GM19372 (cell line): ENCODE measurements at regions not wholly inside any gene's neighbourhood (a gene's known extent, or its start where the extent isn't known, plus 50 kb on each side); places are given as distances from the start of the nearest gene placed in this dataset.

Source experiments
- ATAC-seq: cut with Tn5 transposase; IDR thresholded peaks from one replicate; pipeline ENCODE4 v1.9.1; 2021; ENCODE audit warnings: mild to moderate bottlenecking, low read depth, moderate library complexity; ENCODE audit not compliant: unreplicated experiment

DNA sequence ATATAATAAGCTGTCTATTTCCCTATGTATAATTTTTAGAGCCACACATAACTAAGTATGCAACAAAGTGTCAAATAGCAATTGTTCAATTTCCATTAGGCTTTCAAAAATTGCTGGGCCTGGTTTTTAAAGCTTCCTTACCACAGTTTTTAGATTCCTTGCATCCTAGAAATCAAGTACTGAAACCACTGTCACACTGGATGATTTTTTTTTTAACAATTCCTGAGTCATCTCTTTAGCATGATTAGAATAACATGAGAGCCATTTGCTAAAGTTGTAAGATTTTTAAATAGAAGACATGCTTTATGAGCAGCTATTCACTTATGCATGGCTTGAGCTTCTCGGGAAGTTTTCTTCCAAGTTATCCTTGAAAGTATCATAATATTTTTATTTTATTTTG is 319.5 kb upstream of the NXPH2 start:
- no peak for ATAC-seq

DNA sequence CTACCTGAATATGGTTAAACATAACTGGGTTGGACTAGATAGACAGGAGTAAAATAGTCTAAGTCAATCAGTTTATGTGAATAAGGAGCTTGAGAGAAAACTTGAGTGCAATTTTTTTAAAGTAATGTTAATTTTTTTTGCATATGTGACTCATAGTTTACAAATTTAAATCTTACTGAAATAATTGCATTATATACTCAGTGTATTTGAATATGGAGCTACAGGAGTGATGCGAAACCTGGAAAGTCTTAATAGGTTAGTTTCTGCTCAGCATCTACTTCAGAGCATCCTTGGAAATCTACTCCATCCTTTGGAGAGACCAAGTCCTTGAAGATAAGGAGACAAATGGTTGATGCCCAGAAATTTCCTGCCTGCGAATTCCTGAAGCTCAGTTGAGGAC is 318.8 kb upstream of the NXPH2 start:
- no peak for ATAC-seq

DNA sequence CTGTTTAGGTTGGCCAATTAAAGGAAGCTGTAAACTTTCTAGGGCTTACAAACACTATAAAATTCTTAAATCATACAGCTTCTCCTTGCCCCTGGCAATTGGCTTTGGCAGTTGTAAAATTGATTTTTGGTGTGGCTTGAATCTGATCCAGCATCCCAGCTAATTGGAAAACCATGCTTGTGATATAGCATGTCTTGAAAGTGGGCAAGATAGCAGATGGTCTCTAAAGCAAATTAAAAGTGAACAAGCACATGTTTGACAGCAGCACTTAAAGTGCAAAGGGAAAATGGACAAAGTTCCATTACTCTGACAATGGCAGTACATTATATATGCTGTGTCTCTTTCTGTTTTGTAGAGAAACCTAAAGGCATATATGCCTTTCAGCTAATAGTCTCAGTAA is 302.9 kb upstream of the NXPH2 start:
- no peak for ATAC-seq

DNA sequence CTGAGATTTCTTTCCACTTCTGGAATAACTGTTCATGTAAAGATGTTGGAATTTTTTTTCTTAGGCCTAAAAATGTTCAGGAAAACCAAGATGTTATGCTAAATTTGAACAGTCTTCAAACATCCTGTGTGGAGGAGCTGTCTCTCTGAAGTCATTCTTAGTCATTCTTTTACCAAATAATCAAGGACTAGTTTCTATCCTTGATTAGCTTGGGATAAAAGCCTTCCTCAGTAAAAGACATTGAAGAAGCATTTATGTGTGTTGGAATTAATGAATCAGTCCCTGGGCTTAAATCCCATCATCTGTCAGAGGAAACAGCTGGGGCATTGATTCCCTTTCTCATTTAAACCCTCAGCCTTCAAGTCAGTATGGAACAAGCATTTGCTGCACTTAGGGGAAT is 300.1 kb upstream of the NXPH2 start:
- ATAC-seq, result no peak

DNA sequence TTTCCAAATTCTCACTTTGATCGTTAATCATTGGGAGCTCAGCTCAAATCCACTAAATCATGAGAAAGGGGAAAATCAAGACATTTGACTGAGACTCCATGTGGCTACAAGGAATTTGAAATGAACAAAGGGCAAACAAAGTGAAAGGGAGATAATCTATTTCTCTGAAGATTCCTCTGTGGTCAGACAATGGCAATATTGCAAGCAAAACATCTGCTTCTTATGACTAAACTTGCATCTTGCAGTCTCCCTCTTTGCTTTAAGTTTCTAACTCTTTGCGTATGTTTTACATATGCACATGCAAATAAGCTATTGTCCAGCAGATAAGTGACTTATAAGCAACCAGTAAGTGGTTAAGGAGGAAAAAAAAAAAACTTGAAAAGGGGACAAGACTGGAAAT is 299.1 kb upstream of the NXPH2 start:
- ATAC-seq, result no peak

DNA sequence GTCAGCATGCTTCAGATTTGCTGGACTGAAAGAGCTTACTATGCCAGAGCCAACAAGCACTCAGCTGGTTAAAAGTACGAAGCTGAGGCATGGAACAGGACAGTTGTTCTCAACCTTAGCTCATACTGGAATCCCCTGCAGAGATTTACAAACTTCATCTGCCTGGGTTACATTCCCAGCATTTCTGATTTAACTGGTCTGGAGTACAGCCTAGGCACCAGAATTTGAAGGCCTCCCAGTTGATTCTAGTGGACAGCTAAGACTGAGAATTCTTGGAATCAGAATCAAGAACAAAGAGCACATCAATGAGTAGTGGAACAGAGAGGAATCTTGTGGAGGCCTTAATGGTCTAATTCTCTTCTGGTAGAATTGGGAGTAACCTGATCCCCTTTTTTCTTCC is 298.2 kb upstream of the NXPH2 start:
- ATAC-seq, result no peak

DNA sequence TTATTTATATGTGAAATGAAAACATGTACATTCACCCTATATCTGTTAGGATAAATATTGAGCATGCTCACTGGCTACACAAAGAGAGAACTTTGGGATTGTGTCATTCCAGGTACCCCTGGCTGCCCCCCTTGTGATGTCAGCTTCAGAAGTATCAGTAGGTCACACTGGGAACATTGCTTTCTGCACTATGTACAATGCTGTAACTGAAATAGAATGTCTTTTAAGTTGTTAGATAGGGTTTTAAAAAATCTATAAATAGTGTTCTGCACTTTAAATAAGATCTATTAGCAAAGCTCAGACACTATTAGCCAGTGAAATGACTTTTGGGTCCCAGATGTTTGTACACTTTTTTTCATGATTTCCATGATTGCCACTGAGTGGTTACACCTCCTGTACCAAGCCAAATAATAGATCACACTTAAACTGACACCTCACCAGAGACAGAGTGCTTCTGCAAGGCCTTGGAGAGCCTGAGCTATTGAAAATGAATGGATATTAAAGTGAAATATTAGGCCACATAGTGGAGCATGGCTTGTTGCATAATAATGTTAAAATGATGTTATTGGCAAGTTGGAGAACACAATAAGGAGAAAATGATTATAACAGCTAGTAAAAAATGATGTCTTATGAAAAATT is 297.0 kb upstream of the NXPH2 start:
- no peak for ATAC-seq

DNA sequence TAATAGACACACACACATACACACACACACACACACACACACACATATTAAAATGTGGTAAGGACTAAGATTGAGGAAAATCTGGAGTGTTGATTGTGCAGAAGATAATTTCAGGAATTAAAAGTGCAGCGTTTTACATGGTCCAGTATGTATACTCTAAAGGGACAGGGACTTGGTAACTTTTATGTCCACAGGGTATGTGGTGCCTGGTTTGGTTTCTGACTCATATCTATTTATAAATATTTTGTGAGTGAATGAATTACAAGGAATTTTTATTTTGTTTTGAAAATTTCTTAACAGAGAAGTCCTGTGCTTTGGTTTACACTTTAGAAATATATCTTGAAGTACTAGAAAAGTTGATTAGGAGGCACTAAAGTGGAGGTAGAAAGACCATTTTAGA is 287.7 kb upstream of the NXPH2 start:
- no peak for ATAC-seq

DNA sequence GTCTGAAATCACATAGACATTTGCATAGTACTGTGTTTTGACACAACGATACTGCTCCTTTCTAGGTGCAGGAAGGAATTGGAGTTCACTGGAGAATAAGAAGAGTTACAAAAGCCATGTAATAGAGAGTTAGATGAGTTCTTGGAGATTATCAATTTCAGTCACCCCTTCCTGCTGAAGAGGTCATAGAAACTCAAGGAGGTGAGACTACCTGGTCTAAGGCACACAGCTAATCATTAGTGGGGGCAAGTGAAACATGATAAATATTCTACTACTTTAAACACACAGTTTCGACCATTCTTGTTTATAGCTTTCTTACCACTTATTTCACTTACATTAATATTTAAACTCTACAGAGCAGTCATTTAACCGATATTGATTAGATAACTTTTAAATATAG is 286.9 kb upstream of the NXPH2 start:
- no peak for ATAC-seq

DNA sequence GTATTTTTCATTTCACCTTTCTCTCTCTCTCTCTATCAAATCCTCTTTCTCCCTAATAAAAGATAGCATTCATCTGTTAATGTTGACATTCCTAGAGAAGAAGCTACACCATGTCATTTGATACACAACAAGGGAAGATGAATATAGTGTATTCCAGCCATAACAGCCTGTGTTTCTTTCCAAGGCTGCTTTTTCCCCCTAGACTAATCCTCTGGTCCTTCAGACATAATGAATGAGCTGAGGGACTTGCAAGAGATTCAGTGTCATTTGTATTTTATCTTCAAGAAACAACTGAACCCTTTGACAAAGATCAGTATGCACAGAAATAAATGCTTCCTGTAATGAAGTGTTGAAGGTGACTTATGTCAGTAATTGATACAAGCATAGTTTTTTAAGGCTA is 284.0 kb upstream of the NXPH2 start:
- ATAC-seq, result no peak

DNA sequence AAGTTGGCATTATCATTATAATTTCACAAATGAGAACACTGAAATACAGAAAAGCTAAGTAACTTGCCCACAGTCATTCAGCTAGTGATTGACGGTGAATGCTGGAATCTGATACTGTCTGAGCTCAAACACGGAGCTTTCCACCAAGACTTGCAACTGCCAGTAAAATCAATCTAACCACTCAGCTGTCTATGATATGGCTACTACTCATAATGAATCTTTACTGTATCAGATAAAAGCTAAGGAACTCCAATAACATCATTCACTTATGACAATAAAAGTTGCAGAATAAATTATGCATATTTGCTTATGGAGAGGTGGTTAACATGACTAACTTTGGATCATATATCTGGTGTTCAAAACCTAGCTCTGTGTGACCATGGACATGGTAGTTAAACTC is 279.4 kb upstream of the NXPH2 start:
- no peak for ATAC-seq

DNA sequence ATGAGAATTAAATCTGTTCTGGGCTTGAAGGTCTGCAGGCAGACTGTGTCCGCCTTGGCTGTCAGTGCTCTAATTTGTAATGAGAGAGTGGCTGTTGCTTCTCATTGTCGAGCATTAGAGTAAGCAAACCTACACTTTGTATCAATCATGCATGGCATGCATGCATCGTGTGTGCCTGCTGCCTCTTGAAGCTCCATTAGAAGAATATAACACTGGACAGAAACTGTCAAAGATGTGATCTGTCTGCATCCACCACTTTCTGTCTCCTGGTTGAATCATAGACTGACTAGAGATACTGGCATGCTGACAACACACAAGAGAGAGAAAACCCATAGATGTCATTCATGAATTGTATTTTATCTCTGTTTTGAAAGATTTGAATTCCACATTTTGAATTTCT is 275.0 kb upstream of the NXPH2 start:
- ATAC-seq, result no peak

DNA sequence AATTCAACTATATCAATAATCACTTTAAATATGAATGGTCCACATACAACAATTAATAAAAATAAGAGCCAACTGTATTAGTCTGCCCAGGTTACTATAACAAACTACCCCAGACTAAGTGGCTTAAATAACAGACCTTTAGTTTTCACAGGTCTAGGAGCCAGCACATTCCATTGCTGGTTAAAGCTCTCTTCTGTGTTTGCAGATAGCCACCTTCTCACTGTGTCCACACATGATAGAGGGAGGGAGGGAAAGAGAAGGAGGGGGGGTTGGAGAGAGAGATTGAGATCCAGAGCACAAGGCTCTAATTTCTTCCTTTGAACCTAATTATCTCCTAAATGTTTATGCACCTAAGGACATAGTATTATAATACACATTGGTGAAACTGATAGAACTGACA is 267.8 kb upstream of the NXPH2 start:
- ATAC-seq, result no peak

DNA sequence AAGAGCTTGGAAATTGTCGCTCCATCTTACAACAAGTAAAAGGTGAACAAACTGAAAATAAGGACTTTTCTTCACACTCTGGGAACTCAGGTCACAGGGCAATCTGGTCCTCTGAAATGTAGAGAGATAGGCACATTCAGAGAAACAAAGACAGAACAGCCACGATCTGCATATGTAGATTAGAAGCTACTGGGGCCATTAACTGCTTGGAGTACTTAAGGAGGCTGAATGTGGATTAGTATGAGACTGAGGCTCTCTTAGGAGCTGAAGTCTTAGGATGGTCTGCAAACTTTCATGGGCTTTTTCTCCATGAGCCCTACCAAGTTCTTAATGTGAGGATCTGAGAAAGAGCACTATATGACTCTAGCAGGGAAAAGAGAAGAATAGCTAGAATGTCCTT is 265.3 kb upstream of the NXPH2 start:
- no peak for ATAC-seq

DNA sequence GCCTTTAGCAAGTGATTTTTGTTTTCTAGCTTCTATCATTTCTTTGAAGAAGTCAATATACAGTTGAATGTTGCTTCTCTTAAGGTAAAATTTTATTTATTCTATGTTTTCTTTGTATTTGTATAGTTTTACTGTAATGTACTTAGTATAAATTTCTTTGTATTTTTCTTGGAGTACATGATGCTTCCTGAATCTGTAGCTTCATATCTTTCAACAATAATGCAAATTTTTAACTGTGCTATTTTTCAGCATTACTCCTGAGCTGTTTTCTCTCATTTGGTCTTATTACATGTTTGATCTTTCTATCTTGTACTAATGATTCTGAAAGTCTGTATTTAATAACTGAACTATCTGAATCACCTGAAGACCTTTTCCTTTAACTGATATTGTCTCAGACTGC is 253.9 kb upstream of the NXPH2 start:
- ATAC-seq, result no peak

DNA sequence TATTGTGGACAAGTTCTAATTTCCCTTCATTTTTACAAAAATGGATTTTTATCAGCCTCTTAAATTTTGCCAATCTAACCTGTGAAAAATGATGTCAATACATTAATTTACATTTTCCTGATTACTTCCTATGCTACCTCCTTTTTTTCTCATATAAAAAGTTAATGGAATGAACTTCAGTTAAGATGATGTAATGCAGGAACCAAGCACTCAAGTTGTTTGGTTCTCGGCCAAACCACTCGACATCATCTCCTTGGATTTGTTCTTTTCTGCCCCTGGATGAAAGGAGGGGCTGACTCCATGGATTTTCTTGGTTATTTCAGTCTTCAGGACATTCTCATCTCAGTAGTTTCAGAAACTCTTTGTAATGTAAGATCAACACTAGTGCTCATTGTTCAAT is 253.1 kb upstream of the NXPH2 start:
- no peak for ATAC-seq

DNA sequence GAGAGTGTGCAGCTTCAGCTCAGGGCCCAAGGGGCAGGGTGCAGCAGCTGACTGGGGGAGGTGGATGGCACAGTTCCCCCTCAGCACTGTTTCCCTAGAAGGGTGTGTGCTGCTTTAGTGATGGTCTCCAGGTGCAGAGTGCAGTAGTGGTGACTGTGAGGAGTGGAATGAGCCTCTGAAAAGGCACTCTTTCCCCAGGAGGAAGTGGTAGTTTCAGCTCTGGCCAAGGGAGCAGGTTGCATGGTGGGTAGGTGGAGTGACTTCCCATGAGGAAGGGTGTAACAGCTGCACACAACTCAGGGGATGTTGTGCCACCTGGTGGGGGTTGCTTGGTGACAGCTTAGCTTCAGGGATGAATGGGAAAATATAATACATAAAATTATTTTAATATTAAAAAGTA is 251.5 kb upstream of the NXPH2 start:
- no peak for ATAC-seq

DNA sequence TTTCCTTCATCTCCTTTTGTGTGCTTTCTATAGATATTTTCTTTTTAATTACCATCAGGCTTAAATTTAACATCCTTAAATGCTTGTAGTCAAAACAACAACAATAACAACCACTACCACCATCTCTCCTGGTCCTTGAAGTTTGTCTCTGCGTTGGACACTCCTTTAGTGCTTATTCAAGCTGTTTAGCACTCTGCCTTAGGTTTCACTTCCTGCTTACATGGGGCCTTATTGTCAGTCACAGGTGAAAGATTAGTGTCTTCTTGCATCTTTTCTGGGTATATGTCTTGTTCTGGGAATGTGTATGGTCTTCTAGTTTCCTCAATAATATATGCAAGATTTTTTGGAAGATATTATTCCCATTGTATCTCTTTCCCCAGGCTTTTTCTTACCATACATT is 240.1 kb upstream of the NXPH2 start:
- ATAC-seq, result no peak

DNA sequence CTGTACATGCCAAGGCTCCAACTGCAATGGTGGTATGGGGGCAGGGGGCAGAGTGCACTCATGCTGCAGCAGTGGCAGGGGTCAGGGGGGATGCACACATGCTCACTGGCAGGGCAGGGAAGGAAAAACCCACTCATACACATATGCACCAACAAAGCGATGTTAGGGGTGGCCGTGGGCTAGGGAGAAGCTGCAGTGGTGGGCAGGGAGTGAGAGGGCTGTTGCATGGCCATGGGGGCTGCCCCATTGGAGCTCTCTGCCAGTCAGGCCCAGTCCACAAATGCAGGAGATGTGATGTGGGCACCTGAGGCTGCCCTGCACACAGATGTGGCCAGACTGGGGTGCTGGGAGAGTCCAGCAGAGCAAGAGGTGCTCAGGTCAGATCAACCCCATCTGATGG is 238.1 kb upstream of the NXPH2 start:
- ATAC-seq, result no peak

DNA sequence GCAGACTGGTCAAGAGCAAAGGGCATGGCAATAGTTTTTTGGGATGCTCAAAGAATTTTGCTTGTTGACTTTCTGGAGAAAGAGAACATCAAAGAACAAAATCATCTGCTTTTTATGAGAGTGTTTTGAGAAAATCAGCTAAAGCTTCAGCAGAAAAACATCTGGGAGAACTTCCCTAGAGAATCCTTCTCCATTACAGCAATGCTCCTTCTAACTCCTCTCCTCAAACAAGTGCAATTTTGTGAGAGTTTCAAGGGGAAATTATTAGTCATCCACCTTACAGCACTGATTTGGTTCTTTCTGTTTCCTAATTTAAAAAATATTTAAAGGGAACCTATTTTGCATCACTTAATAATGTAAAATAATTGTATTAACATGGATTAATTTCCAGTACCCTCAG is 226.9 kb upstream of the NXPH2 start:
- no peak for ATAC-seq

DNA sequence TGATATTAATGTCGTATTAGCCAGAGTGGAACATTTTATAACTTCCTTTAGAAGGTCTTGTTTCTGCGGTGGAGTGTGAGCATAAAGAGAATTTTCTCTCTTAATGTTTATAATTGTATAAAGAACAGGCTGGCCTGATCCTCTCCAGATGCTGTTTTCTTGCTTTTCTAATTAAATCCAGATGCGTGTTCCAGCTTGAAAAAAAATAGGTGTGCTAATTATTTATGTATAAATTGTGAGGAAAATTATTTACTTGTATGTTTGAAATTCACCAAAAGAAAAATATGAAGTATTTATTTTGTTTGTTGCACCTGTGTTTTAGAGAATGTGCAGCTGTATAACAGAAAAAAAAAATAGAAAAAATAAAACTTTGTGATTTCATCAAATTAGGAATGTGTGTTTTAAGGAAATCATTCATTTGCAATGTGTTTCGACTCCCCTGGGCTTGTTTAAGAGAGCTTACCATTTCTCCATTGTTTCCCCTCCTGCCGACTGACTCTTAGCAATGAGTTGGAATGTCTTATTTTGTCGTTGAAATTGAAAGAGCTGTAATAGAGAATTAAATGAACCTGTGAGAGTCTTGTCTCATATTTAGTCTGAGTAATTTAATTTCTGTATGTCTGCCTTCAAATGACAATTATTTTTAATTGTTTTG is 220.1 kb upstream of the NXPH2 start:
- no peak for ATAC-seq

DNA sequence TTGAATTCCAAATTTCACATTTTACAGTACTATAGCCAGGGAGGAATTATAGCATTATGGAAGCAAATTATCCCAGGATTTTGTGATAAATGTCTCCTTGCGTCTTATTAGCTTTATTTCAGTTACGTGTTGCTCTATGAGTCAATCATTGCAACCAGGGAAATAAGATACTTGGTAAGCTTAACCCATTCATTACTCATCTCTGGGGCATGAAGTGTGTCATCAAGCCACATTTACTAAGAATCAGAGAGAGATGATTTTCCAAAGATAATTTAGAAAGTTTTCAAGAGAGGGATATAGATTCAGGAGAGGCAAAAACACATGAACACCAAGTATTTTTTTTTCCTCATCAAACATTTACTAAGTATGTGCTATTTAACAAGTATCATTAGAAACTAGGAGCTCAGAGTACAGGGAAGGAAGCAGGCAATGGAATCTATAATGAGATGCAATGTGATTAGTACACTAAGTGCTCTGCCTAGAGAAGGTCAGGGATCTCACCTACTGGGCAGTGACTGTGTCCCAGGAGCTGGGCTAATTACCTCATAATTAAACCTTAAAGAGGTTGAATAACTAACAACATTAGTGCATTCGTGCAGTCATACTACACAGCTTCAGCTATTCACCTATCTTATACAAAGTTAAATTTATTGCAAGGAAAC is 217.8 kb upstream of the NXPH2 start:
- ATAC-seq, result no peak
